ENCODE measurements at regions not wholly inside any gene's neighbourhood (a gene's known extent, or its start where the extent isn't known, plus 50 kb on each side); places are given as distances from the start of the nearest gene placed in this dataset.

DNA sequence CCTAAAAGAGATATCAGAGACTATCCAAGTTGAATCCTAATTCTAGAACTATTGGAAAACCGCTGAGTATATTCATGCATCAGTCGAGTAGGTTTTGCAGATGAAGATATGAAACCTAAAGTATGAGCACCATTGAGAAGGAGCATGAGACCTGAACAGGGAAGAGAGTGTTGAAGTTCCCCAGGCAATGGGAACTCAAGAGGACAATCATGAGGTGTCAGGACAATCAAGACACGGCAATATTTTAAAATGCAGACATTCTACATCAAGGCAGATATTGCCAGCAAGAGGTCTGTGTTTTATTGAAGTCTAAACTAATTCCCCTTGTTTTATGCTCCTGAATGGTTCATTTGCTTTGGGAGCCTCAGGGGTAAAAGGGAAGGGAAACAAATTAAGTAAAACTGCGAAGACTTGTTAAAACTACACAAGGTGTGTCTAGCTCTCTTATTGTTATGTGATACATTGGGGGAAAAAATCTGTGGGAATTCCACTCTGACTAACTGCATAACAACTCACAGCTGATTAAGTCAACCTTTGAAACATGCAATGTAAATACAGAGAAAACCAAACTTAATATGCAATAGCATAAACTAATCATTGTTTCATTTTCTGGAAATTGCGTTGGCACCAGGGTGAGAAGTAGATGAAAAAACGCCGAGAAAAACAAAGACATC is 347.9 kb upstream of the ADGRL2 start:
- TF ChIP-seq, protein P1, sequence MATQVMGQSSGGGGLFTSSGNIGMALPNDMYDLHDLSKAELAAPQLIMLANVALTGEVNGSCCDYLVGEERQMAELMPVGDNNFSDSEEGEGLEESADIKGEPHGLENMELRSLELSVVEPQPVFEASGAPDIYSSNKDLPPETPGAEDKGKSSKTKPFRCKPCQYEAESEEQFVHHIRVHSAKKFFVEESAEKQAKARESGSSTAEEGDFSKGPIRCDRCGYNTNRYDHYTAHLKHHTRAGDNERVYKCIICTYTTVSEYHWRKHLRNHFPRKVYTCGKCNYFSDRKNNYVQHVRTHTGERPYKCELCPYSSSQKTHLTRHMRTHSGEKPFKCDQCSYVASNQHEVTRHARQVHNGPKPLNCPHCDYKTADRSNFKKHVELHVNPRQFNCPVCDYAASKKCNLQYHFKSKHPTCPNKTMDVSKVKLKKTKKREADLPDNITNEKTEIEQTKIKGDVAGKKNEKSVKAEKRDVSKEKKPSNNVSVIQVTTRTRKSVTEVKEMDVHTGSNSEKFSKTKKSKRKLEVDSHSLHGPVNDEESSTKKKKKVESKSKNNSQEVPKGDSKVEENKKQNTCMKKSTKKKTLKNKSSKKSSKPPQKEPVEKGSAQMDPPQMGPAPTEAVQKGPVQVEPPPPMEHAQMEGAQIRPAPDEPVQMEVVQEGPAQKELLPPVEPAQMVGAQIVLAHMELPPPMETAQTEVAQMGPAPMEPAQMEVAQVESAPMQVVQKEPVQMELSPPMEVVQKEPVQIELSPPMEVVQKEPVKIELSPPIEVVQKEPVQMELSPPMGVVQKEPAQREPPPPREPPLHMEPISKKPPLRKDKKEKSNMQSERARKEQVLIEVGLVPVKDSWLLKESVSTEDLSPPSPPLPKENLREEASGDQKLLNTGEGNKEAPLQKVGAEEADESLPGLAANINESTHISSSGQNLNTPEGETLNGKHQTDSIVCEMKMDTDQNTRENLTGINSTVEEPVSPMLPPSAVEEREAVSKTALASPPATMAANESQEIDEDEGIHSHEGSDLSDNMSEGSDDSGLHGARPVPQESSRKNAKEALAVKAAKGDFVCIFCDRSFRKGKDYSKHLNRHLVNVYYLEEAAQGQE (IDR thresholded peaks at IDR 0.05; ENCODE audit: insufficient read depth in 1 of 2, low read depth in 2 of 2, low read length in 1 of 2): no peak
- TF ChIP-seq POLR2AphosphoS5 (IDR thresholded peaks at IDR 0.05; ENCODE audit: low read depth, low read length): no peak

Data from Panc1 (cell line).